PFSK-1 (cell line): ENCODE measurements at regions not wholly inside any gene's neighbourhood (a gene's known extent, or its start where the extent isn't known, plus 50 kb on each side); places are given as distances from the start of the nearest gene placed in this dataset.

Experiments used
- POLR2AphosphoS5 ChIP-seq: IDR thresholded peaks from 2 replicates; pipeline ENCODE4 v1.6.1; 2012; ENCODE audit warnings: low read depth, mild to moderate bottlenecking, control low read depth, low read length, moderate library complexity
- TAF1 ChIP-seq: IDR thresholded peaks from 2 replicates; pipeline ENCODE4 v1.6.1; 2012; ENCODE audit warnings: low read length, control low read depth, borderline replicate concordance; ENCODE audit not compliant: insufficient read depth
- TF ChIP-seq, protein P1 (sequence below), 2 experiments: IDR thresholded peaks; 2 replicates each; pipeline versions ENCODE4 v1.6.1 to v1.8.0; 2011 to 2012; ENCODE audit warnings: low read depth in 2 of 2, low read length in 2 of 2, control low read depth in 1 of 2, inconsistent platforms in 1 of 2, mild to moderate bottlenecking in 1 of 2, moderate library complexity in 1 of 2; ENCODE audit not compliant: insufficient read depth in 1 of 2

DNA sequence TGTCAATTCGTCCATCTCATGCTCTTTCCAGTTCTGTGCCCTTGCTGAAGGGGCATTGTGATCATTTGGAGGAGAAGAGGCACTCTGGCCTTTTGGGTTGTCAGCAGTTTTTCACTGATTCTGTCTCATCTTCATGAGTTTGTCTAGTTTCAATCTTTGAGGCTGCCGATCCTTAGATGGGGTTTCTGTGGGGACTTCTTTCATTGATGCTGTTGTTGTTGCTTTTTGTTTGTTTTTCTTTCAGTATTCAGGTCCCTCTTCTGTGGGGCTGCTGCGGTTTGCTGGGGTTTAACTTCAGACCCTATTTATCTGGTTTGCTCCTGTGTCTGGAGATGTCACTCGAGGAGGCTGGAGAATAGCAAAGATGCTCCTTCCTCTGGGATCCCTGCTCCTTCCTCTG lies 224.3 kb downstream of the JRKL start:
- TF ChIP-seq, protein P1, sequence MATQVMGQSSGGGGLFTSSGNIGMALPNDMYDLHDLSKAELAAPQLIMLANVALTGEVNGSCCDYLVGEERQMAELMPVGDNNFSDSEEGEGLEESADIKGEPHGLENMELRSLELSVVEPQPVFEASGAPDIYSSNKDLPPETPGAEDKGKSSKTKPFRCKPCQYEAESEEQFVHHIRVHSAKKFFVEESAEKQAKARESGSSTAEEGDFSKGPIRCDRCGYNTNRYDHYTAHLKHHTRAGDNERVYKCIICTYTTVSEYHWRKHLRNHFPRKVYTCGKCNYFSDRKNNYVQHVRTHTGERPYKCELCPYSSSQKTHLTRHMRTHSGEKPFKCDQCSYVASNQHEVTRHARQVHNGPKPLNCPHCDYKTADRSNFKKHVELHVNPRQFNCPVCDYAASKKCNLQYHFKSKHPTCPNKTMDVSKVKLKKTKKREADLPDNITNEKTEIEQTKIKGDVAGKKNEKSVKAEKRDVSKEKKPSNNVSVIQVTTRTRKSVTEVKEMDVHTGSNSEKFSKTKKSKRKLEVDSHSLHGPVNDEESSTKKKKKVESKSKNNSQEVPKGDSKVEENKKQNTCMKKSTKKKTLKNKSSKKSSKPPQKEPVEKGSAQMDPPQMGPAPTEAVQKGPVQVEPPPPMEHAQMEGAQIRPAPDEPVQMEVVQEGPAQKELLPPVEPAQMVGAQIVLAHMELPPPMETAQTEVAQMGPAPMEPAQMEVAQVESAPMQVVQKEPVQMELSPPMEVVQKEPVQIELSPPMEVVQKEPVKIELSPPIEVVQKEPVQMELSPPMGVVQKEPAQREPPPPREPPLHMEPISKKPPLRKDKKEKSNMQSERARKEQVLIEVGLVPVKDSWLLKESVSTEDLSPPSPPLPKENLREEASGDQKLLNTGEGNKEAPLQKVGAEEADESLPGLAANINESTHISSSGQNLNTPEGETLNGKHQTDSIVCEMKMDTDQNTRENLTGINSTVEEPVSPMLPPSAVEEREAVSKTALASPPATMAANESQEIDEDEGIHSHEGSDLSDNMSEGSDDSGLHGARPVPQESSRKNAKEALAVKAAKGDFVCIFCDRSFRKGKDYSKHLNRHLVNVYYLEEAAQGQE (IDR thresholded peaks at IDR 0.05; ENCODE audit: insufficient read depth in 1 of 2, low read depth in 2 of 2, low read length in 2 of 2), result no peak
- TF ChIP-seq POLR2AphosphoS5 (no peak), TAF1 (no peak)
